ENCODE measurements at regions not wholly inside any gene's neighbourhood (a gene's known extent, or its start where the extent isn't known, plus 50 kb on each side); places are given as distances from the start of the nearest gene placed in this dataset.

GRCh38 chr5:82349652-82350051, 71.5 kb upstream of the RPS23 start:
- peak; percentile 69 for DNase-seq

GRCh38 chr5:82348784-82349425, 70.8 kb upstream of the RPS23 start:
- no peak for DNase-seq

GRCh38 chr5:82347201-82347865, 69.2 kb upstream of the RPS23 start:
- no peak for DNase-seq

GRCh38 chr5:82346399-82347165, 68.4 kb upstream of the RPS23 start:
- no peak for DNase-seq

GRCh38 chr5:82345108-82345507, 67.0 kb upstream of the RPS23 start:
- DNase-seq: no peak

- no peak for DNase-seq
Observed at GRCh38 chr5:82341325-82341724, 63.2 kb upstream of the RPS23 start.

- no peak for DNase-seq
Observed at GRCh38 chr5:82340799-82341198, 62.6 kb upstream of the RPS23 start.

- DNase-seq: no peak
Observed at GRCh38 chr5:82339792-82340191, 61.6 kb upstream of the RPS23 start.

GRCh38 chr5:82338771-82339373, 60.7 kb upstream of the RPS23 start:
- no peak for DNase-seq

GRCh38 chr5:82336959-82337351, 58.8 kb upstream of the RPS23 start:
- no peak for DNase-seq

- no peak for DNase-seq
Observed at GRCh38 chr5:82336226-82336958, 58.2 kb upstream of the RPS23 start.

- no peak for DNase-seq
Observed at GRCh38 chr5:82335806-82336205, 57.7 kb upstream of the RPS23 start.

GRCh38 chr5:82334856-82335255, 56.7 kb upstream of the RPS23 start:
- DNase-seq: no peak

- no peak for DNase-seq
Observed at GRCh38 chr5:82334085-82334692, 56.0 kb upstream of the RPS23 start.

GRCh38 chr5:82332886-82333615, 54.9 kb upstream of the RPS23 start:
- DNase-seq: no peak

GRCh38 chr5:82332064-82332855, 54.1 kb upstream of the RPS23 start:
- no peak for DNase-seq

GRCh38 chr5:82331557-82331956, 53.4 kb upstream of the RPS23 start:
- no peak for DNase-seq

- no peak for DNase-seq
Observed at GRCh38 chr5:82330530-82331270, 52.5 kb upstream of the RPS23 start.

GRCh38 chr5:82329393-82329792, 51.2 kb upstream of the RPS23 start:
- DNase-seq: no peak
